ENCODE measurements at regions not wholly inside any gene's neighbourhood (a gene's known extent, or its start where the extent isn't known, plus 50 kb on each side); places are given as distances from the start of the nearest gene placed in this dataset.

DNA sequence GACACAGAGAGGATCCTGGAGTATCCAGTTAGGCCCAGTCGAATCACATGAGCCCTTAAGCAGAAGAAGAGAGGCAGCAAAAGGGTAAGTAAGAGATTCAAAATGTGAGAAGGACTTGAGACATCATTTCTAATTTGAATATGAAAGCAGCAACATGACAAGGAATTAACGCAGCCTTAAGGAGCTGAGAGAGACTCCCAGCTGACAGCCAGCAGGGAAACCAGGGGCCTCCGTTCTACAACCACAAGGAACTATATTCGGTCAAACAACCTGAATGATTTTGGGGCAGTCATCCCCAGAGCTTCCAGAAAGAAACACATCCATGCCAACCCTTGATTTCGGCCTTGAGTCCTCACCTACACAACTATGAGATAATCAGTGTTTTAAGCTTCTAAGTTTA lies 189.7 kb upstream of the MTNR1B start:
- TF ChIP-seq, protein P1, sequence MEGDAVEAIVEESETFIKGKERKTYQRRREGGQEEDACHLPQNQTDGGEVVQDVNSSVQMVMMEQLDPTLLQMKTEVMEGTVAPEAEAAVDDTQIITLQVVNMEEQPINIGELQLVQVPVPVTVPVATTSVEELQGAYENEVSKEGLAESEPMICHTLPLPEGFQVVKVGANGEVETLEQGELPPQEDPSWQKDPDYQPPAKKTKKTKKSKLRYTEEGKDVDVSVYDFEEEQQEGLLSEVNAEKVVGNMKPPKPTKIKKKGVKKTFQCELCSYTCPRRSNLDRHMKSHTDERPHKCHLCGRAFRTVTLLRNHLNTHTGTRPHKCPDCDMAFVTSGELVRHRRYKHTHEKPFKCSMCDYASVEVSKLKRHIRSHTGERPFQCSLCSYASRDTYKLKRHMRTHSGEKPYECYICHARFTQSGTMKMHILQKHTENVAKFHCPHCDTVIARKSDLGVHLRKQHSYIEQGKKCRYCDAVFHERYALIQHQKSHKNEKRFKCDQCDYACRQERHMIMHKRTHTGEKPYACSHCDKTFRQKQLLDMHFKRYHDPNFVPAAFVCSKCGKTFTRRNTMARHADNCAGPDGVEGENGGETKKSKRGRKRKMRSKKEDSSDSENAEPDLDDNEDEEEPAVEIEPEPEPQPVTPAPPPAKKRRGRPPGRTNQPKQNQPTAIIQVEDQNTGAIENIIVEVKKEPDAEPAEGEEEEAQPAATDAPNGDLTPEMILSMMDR (IDR thresholded peaks at IDR 0.05) = no peak
- TF ChIP-seq POLR2A (IDR thresholded peaks at IDR 0.05) = no peak

Data from body of pancreas (tissue), 4 donors.